ENCODE measurements at regions not wholly inside any gene's neighbourhood (a gene's known extent, or its start where the extent isn't known, plus 50 kb on each side); places are given as distances from the start of the nearest gene placed in this dataset.

GRCh38 chr1:181987334-181987895 is 74.1 kb downstream of the ZNF648 start:
- TF ChIP-seq CTCF (IDR thresholded peaks at IDR 0.05; ENCODE audit: low read length) (no peak), EZH2phosphoT487 (IDR thresholded peaks at IDR 0.05; ENCODE audit: low read length) (no peak), EZH2 (optimal IDR thresholded peaks at IDR 0.05; ENCODE audit: low read depth, low read length) (no peak)

Measured in MM.1S (cell line).